Heart left ventricle (tissue), 16 donors: ENCODE measurements at regions not wholly inside any gene's neighbourhood (a gene's known extent, or its start where the extent isn't known, plus 50 kb on each side); places are given as distances from the start of the nearest gene placed in this dataset.

ENCODE experiments used
- ATAC-seq, 4 donors: fragments of 200-7000 bp; cut with Tn5 transposase; one replicate each; pipeline ENCODE4 v1.9.1; 2020 to 2022; ENCODE audit warnings: moderate library complexity in 4 of 4, mild to moderate bottlenecking in 3 of 4, moderate number of reproducible peaks in 1 of 4
- DNase-seq, 5 donors: peaks; one replicate each; pipeline ENCODE4 v3.0.0-alpha.2; 2020
- H3K27ac ChIP-seq, 12 donors: fragments of 200-600 bp; sonication (generic) in 4 of 12; one replicate each; pipeline versions ENCODE4 v1.5.0 to v1.8.0; 2016 to 2022; ENCODE audit warnings: mild to moderate bottlenecking in 2 of 12
- H3K27me3 ChIP-seq, 9 donors: fragments of 200-600 bp; sonication (generic) in 2 of 9; one replicate each; pipeline versions ENCODE4 v1.5.1 to v1.8.0; 2016 to 2022; ENCODE audit warnings: mild to moderate bottlenecking in 3 of 9
- H3K36me3 ChIP-seq, 9 donors: fragments of 200-600 bp; sonication (generic) in 2 of 9; one replicate each; pipeline versions ENCODE4 v1.5.0 to v1.8.0; 2018 to 2022; ENCODE audit warnings: mild to moderate bottlenecking in 2 of 9
- H3K4me1 ChIP-seq, 12 donors: fragments of 200-600 bp; sonication (generic) in 4 of 12; one replicate each; pipeline versions ENCODE4 v1.5.0 to v1.8.0; 2016 to 2022; ENCODE audit warnings: mild to moderate bottlenecking in 3 of 12
- H3K4me3 ChIP-seq, 12 donors: fragments of 200-600 bp; sonication (generic) in 4 of 12; one replicate each; pipeline versions ENCODE4 v1.5.0 to v1.8.0; 2017 to 2022; ENCODE audit warnings: mild to moderate bottlenecking in 9 of 12, moderate library complexity in 4 of 12
- H3K9me3 ChIP-seq, 12 donors: fragments of 200-600 bp; sonication (generic) in 4 of 12; one replicate each; pipeline versions ENCODE4 v1.5.0 to v1.8.0; 2016 to 2022; ENCODE audit warnings: mild to moderate bottlenecking in 1 of 12
- CTCF ChIP-seq, 12 donors: fragments of 200-600 bp; sonication (generic) in 4 of 12; IDR thresholded peaks; one replicate each; pipeline versions ENCODE4 v1.5.0 to v1.8.0; 2018 to 2022; ENCODE audit warnings: antibody characterized with exemption in 12 of 12, mild to moderate bottlenecking in 5 of 12
- POLR2A ChIP-seq, 2 donors: fragments of 450-650 bp; IDR thresholded peaks; one replicate each; pipeline ENCODE4 v1.6.1; 2017; ENCODE audit warnings: antibody characterized with exemption in 2 of 2, mild to moderate bottlenecking in 2 of 2, moderate library complexity in 2 of 2
- WGBS, 4 donors: extraction: QIAGEN DNeasy Blood & Tissue Kit in 2 of 4; methylation state at CpG; one replicate each; pipeline versions ENCODE4 v1.1.5 to v1.1.7; 2013 to 2018; 5-methylcytosine and 5-hydroxymethylcytosine counted together
- intact Hi-C, 10 donors: fragments of 100-400 bp; cut with DNase I; formaldehyde crosslinking; loops; one replicate each; pipeline versions ENCODE4 v1.11.1 to v1.14.2; 2022
- donor health status: ischemic (EF 13 %, LVEDD 7.1; RV severe dilation, severe dysfunction).
- donor health status: healthy with polysubstance abuse.
- donor health status: DM: no; HTN: yes; CAD: no.
- donor health status: DM: no; HTN: no; CAD: no.
- donor health status: ischemic (EF 25% LVEDD 6.9; RV normal size, moderate dysfunction).
- donor health status: ischemic (EF 25% LVEDD 5.7; RV mildly dilated, moderate dysfunction).
- donor health status: healthy.
- donor health status: DM: yes; HTN: yes; CAD: no.
- donor health status: ischemic (EF 35%, LVEDD 5.7; RV mildly dilated, moderate dysfunction).
- donor health status: nonischemic (EF 11% LVEDD 7.7; RV severe dilation, severe dysfunction).
- donor health status: DM: yes; HTN: yes; CAD: no.
- donor health status: PGD.
- donor health status: ischemic (EF 29% LVEDD 5.4; RV normal size, mild dysfunction).
- donor health status: nonischemic (EF 23%, LVEDD 6.1; RV moderate dilation, normal function).

- ATAC-seq (no peak), DNase-seq (no peak)
- Histone ChIP-seq H3K4me1 (no peaks in the 10 kb centered on the region), H3K36me3 (no peaks in the 10 kb centered on the region), H3K27ac (no peak overlapping the region), H3K27me3 (no peaks in the 10 kb centered on the region), H3K4me3 (no peak overlapping the region), H3K9me3 (no peaks in the 10 kb centered on the region)
- TF ChIP-seq CTCF (IDR thresholded peaks at IDR 0.05) (no peak), POLR2A (IDR thresholded peaks at IDR 0.05) (no peak)
- intact Hi-C loops = no loop called here
- WGBS, 4 donors = 65 to 75% (median 74%) methylated on average over 2 of the region's 2 CpGs
Measured at GRCh38 chr2:66875941-66876462, 441.1 kb downstream of the MEIS1 start.

- no peaks in the 10 kb centered on the region for H3K27me3 ChIP-seq
- intact Hi-C loops = no loop called here
- TF ChIP-seq POLR2A (IDR thresholded peaks at IDR 0.05) (no peak), CTCF (IDR thresholded peaks at IDR 0.05) (no peak)
- H3K36me3 ChIP-seq = no peaks in the 10 kb centered on the region
- 71 to 78% (median 75%) methylated on average over 2 of the region's 2 CpGs for WGBS, 4 donors
- ATAC-seq (no peak), DNase-seq (no peak)
- H3K9me3 ChIP-seq = peaks cover 0 to 7% (median 0%) of the 10 kb centered on the region in 12 donors
- H3K4me1 ChIP-seq = peaks cover 0 to 8% (median 0%) of the 10 kb centered on the region in 12 donors
- H3K4me3 ChIP-seq = no peak overlapping the region
- H3K27ac ChIP-seq = peak overlapping the region in 1 of 12 donors; percentile 85
Measured at GRCh38 chr2:66885775-66886383, 451.0 kb downstream of the MEIS1 start.

GRCh38 chr2:66888246-66888645 is 453.3 kb downstream of the MEIS1 start:
- intact Hi-C loops = no loop called here
- Histone ChIP-seq H3K27ac (peak overlapping the region in 1 of 12 donors; percentile 85), H3K4me3 (no peak overlapping the region), H3K36me3 (no peaks in the 10 kb centered on the region), H3K27me3 (no peaks in the 10 kb centered on the region), H3K9me3 (peaks cover 0 to 7% (median 0%) of the 10 kb centered on the region in 12 donors), H3K4me1 (peaks cover 0 to 8% (median 0%) of the 10 kb centered on the region in 12 donors)
- ATAC-seq (no peak), DNase-seq (no peak)
- TF ChIP-seq POLR2A (IDR thresholded peaks at IDR 0.05) = no peak
- WGBS, 4 donors = 88 to 100% (median 94%) methylated on average over 1 of the region's 1 CpG

- no peaks in the 10 kb centered on the region for H3K27me3 ChIP-seq
- peak overlapping the region in 2 of 12 donors; percentile 37 to 85 for H3K27ac ChIP-seq
- WGBS, 4 donors = 66 to 81% (median 69%) methylated on average over 6 of the region's 6 CpGs
- DNase-seq = peak in 2 of 5 donors; percentile 10 to 42
- ATAC-seq = peak in 3 of 4 donors; percentile 62 to 90 (median 73)
- H3K4me1 ChIP-seq = peaks cover 0 to 8% (median 0%) of the 10 kb centered on the region in 12 donors
- intact Hi-C loops = no loop called here
- TF ChIP-seq CTCF (IDR thresholded peaks at IDR 0.05) (no peak), POLR2A (IDR thresholded peaks at IDR 0.05) (no peak)
- peaks cover 0 to 8% (median 0%) of the 10 kb centered on the region in 12 donors for H3K9me3 ChIP-seq
- H3K4me3 ChIP-seq = no peak overlapping the region
- no peaks in the 10 kb centered on the region for H3K36me3 ChIP-seq
Measured at GRCh38 chr2:66888791-66889631, 454.1 kb downstream of the MEIS1 start.
